ENCODE measurements at regions not wholly inside any gene's neighbourhood (a gene's known extent, or its start where the extent isn't known, plus 50 kb on each side); places are given as distances from the start of the nearest gene placed in this dataset.

DNA sequence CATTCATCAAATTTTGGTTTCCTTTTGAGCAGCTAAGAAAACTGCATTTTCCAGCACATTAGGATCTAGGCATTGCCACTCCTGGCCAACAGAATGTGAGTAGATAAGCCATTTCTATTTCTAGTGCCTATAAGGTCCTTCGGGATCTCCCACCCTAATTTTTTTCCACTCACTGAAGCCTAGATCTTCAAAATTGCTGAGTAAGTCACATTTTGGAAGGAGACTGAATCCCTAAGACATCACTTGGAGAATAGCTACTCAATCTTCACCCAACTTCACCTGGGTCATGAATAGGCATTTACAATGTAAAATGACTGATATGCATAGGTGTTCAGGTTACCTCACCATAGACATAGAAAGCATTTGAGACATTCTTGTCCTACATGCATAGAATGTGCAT is 548.1 kb upstream of the GYPC start:
- ChIA-PET CTCF (no interaction called here), POLR2A (no interaction called here)
- DNase-seq (ENCODE audit: low spot score) (no peak), ATAC-seq (no peak)
- no peaks in the 10 kb centered on the region for H3K4me1 Mint-ChIP-seq
- peaks cover 61% of the 10 kb centered on the region for H3K9me3 Mint-ChIP-seq
- H3K4me3 Mint-ChIP-seq = no peak overlapping the region
- TF ChIP-seq ZNF416 (CRISPR knock-in tag; IDR thresholded peaks at IDR 0.05) (no peak), TP53 (CRISPR knock-in tag; IDR thresholded peaks at IDR 0.05) (no peak), NR2C2 (CRISPR knock-in tag; IDR thresholded peaks at IDR 0.05) (no peak)
- TF ChIP-seq, protein P1, sequence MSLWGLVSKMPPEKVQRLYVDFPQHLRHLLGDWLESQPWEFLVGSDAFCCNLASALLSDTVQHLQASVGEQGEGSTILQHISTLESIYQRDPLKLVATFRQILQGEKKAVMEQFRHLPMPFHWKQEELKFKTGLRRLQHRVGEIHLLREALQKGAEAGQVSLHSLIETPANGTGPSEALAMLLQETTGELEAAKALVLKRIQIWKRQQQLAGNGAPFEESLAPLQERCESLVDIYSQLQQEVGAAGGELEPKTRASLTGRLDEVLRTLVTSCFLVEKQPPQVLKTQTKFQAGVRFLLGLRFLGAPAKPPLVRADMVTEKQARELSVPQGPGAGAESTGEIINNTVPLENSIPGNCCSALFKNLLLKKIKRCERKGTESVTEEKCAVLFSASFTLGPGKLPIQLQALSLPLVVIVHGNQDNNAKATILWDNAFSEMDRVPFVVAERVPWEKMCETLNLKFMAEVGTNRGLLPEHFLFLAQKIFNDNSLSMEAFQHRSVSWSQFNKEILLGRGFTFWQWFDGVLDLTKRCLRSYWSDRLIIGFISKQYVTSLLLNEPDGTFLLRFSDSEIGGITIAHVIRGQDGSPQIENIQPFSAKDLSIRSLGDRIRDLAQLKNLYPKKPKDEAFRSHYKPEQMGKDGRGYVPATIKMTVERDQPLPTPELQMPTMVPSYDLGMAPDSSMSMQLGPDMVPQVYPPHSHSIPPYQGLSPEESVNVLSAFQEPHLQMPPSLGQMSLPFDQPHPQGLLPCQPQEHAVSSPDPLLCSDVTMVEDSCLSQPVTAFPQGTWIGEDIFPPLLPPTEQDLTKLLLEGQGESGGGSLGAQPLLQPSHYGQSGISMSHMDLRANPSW (CRISPR knock-in tag; conservative IDR thresholded peaks at IDR 0.05; ENCODE audit: low read depth) = no peak
- TF ChIP-seq, protein P2, sequence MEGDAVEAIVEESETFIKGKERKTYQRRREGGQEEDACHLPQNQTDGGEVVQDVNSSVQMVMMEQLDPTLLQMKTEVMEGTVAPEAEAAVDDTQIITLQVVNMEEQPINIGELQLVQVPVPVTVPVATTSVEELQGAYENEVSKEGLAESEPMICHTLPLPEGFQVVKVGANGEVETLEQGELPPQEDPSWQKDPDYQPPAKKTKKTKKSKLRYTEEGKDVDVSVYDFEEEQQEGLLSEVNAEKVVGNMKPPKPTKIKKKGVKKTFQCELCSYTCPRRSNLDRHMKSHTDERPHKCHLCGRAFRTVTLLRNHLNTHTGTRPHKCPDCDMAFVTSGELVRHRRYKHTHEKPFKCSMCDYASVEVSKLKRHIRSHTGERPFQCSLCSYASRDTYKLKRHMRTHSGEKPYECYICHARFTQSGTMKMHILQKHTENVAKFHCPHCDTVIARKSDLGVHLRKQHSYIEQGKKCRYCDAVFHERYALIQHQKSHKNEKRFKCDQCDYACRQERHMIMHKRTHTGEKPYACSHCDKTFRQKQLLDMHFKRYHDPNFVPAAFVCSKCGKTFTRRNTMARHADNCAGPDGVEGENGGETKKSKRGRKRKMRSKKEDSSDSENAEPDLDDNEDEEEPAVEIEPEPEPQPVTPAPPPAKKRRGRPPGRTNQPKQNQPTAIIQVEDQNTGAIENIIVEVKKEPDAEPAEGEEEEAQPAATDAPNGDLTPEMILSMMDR (IDR thresholded peaks at IDR 0.05) = no peak
- peaks cover 41% of the 10 kb centered on the region for H3K36me3 Mint-ChIP-seq
- H3K27ac Mint-ChIP-seq = no peak overlapping the region
- no peaks in the 10 kb centered on the region for H3K27me3 Mint-ChIP-seq (ENCODE audit: low read depth)

DNA sequence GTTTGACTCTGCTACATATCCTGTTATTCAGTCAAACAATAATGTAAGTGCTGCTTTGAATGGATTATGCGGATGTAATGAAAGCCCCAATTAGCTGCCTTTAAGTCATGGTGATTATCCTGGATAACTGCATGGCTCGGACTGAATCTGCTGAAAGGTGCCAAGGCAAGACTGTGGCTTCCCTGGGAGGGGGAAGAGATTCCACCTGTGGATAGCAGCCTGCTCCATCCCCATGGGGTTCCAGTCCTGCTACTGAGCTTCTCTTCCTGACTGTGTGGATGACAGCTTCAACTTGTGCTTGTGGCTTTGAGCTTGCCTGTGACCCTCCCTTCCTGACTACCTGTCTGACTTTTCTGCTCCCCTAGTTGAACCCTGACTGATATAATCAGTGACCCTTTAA is 540.0 kb upstream of the GYPC start:
- ATAC-seq = peak; percentile 67
- POLR2A ChIA-PET = no interaction called here
- peaks cover 5% of the 10 kb centered on the region for H3K4me1 Mint-ChIP-seq
- H3K4me3 Mint-ChIP-seq = no peak overlapping the region
- TF ChIP-seq, protein P3, sequence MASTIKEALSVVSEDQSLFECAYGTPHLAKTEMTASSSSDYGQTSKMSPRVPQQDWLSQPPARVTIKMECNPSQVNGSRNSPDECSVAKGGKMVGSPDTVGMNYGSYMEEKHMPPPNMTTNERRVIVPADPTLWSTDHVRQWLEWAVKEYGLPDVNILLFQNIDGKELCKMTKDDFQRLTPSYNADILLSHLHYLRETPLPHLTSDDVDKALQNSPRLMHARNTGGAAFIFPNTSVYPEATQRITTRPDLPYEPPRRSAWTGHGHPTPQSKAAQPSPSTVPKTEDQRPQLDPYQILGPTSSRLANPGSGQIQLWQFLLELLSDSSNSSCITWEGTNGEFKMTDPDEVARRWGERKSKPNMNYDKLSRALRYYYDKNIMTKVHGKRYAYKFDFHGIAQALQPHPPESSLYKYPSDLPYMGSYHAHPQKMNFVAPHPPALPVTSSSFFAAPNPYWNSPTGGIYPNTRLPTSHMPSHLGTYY (CRISPR knock-in tag; IDR thresholded peaks at IDR 0.05) = no peak
- no peak for TF ChIP-seq EMX1 (CRISPR knock-in tag; IDR thresholded peaks at IDR 0.05)
- TF ChIP-seq, protein P4, sequence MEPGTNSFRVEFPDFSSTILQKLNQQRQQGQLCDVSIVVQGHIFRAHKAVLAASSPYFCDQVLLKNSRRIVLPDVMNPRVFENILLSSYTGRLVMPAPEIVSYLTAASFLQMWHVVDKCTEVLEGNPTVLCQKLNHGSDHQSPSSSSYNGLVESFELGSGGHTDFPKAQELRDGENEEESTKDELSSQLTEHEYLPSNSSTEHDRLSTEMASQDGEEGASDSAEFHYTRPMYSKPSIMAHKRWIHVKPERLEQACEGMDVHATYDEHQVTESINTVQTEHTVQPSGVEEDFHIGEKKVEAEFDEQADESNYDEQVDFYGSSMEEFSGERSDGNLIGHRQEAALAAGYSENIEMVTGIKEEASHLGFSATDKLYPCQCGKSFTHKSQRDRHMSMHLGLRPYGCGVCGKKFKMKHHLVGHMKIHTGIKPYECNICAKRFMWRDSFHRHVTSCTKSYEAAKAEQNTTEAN (CRISPR knock-in tag; IDR thresholded peaks at IDR 0.05) = no peak
- no peak overlapping the region for H3K27ac Mint-ChIP-seq
- peaks cover 46% of the 10 kb centered on the region for H3K36me3 Mint-ChIP-seq
- H3K27me3 Mint-ChIP-seq (ENCODE audit: low read depth) = no peaks in the 10 kb centered on the region
- DNase-seq (ENCODE audit: low spot score) = no peak
- CTCF ChIA-PET = no interaction called here
- H3K9me3 Mint-ChIP-seq = peaks cover 63% of the 10 kb centered on the region

DNA sequence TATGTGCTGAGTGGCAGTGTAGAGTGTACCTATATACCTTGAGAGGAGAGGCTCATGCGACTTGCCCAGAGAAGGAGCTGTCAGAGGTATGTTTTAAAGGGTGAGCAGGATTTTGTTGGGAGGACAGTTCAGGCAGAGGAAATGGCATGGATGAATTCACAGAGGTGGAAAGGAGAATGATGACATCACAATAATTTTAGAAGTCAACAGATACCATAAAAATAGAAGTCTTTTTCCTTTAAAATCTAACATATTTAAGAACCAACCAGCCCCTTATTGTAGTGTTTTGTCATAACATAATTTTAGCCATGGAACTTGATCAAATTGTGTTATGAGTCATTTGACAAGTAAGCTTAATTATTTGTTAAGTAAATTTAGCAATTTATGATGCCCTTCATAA is 538.1 kb upstream of the GYPC start:
- no peak for TF ChIP-seq RELA (CRISPR knock-in tag; IDR thresholded peaks at IDR 0.05; ENCODE audit: borderline replicate concordance)
- TF ChIP-seq, protein P5, sequence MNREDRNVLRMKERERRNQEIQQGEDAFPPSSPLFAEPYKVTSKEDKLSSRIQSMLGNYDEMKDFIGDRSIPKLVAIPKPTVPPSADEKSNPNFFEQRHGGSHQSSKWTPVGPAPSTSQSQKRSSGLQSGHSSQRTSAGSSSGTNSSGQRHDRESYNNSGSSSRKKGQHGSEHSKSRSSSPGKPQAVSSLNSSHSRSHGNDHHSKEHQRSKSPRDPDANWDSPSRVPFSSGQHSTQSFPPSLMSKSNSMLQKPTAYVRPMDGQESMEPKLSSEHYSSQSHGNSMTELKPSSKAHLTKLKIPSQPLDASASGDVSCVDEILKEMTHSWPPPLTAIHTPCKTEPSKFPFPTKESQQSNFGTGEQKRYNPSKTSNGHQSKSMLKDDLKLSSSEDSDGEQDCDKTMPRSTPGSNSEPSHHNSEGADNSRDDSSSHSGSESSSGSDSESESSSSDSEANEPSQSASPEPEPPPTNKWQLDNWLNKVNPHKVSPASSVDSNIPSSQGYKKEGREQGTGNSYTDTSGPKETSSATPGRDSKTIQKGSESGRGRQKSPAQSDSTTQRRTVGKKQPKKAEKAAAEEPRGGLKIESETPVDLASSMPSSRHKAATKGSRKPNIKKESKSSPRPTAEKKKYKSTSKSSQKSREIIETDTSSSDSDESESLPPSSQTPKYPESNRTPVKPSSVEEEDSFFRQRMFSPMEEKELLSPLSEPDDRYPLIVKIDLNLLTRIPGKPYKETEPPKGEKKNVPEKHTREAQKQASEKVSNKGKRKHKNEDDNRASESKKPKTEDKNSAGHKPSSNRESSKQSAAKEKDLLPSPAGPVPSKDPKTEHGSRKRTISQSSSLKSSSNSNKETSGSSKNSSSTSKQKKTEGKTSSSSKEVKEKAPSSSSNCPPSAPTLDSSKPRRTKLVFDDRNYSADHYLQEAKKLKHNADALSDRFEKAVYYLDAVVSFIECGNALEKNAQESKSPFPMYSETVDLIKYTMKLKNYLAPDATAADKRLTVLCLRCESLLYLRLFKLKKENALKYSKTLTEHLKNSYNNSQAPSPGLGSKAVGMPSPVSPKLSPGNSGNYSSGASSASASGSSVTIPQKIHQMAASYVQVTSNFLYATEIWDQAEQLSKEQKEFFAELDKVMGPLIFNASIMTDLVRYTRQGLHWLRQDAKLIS (CRISPR knock-in tag; IDR thresholded peaks at IDR 0.05; ENCODE audit: borderline replicate concordance) = no peak
- ATAC-seq (no peak), DNase-seq (ENCODE audit: low spot score) (no peak)
- ChIA-PET POLR2A (no interaction called here), CTCF (no interaction called here)
- Mint-ChIP-seq H3K36me3 (peaks cover 46% of the 10 kb centered on the region), H3K27ac (no peak overlapping the region), H3K27me3 (ENCODE audit: low read depth) (no peaks in the 10 kb centered on the region), H3K4me3 (no peak overlapping the region), H3K9me3 (peaks cover 62% of the 10 kb centered on the region), H3K4me1 (peaks cover 5% of the 10 kb centered on the region)

All from WTC11 (cell line).